ENCODE measurements at regions not wholly inside any gene's neighbourhood (a gene's known extent, or its start where the extent isn't known, plus 50 kb on each side); places are given as distances from the start of the nearest gene placed in this dataset.

- peak; percentile 3 for DNase-seq
These were observed 661.2 kb upstream of the TENM3 start for GRCh38 chr4:181581983-181582382.

- DNase-seq: no peak
These were observed 660.6 kb upstream of the TENM3 start for GRCh38 chr4:181582595-181582994.

- DNase-seq: no peak
These were observed 654.4 kb upstream of the TENM3 start for GRCh38 chr4:181588733-181589302.

- DNase-seq: no peak
These were observed 650.9 kb upstream of the TENM3 start for GRCh38 chr4:181592221-181592745.

- DNase-seq: no peak
These were observed 649.5 kb upstream of the TENM3 start for GRCh38 chr4:181593703-181594102.

GRCh38 chr4:181594188-181594587 lies 649.0 kb upstream of the TENM3 start:
- DNase-seq: no peak

- no peak for DNase-seq
These were observed 647.5 kb upstream of the TENM3 start for GRCh38 chr4:181595716-181596115.

- DNase-seq: no peak
These were observed 645.4 kb upstream of the TENM3 start for GRCh38 chr4:181597766-181598165.

- DNase-seq: peak; percentile 87
These were observed 644.1 kb upstream of the TENM3 start for GRCh38 chr4:181599134-181599533.

GRCh38 chr4:181601103-181601502 lies 642.1 kb upstream of the TENM3 start:
- DNase-seq: no peak

- DNase-seq: no peak
These were observed 638.7 kb upstream of the TENM3 start for GRCh38 chr4:181604546-181604945.

GRCh38 chr4:181606300-181606699 lies 636.9 kb upstream of the TENM3 start:
- no peak for DNase-seq

- no peak for DNase-seq
These were observed 635.0 kb upstream of the TENM3 start for GRCh38 chr4:181608181-181608580.

GRCh38 chr4:181611033-181611711 lies 632.0 kb upstream of the TENM3 start:
- DNase-seq: no peak

- DNase-seq: no peak
These were observed 631.1 kb upstream of the TENM3 start for GRCh38 chr4:181611946-181612600.

GRCh38 chr4:181613200-181613599 lies 630.0 kb upstream of the TENM3 start:
- no peak for DNase-seq

GRCh38 chr4:181618038-181618618 lies 625.1 kb upstream of the TENM3 start:
- no peak for DNase-seq

- no peak for DNase-seq
These were observed 624.3 kb upstream of the TENM3 start for GRCh38 chr4:181618896-181619295.

GRCh38 chr4:181619651-181620050 lies 623.6 kb upstream of the TENM3 start:
- DNase-seq: no peak

- DNase-seq: no peak
These were observed 605.8 kb upstream of the TENM3 start for GRCh38 chr4:181637186-181638105.

GRCh38 chr4:181643466-181643865 lies 599.7 kb upstream of the TENM3 start:
- DNase-seq: no peak

GRCh38 chr4:181645489-181645888 lies 597.7 kb upstream of the TENM3 start:
- no peak for DNase-seq

GRCh38 chr4:181646864-181647263 lies 596.3 kb upstream of the TENM3 start:
- no peak for DNase-seq
